NCI-H460 (cell line): ENCODE measurements at regions not wholly inside any gene's neighbourhood (a gene's known extent, or its start where the extent isn't known, plus 50 kb on each side); places are given as distances from the start of the nearest gene placed in this dataset.

Source experiments
- DNase-seq: peaks from one replicate; pipeline ENCODE4 v3.0.0-alpha.2; 2016; ENCODE audit warnings: low read depth; ENCODE audit errors: extremely low read depth

- no peak for DNase-seq
These were observed 156.6 kb downstream of the PRDM6 start for GRCh38 chr5:123245689-123246088.

GRCh38 chr5:123244458-123244857 lies 155.4 kb downstream of the PRDM6 start:
- DNase-seq, result no peak
